Suprapubic skin (tissue), 4 donors: ENCODE measurements at regions not wholly inside any gene's neighbourhood (a gene's known extent, or its start where the extent isn't known, plus 50 kb on each side); places are given as distances from the start of the nearest gene placed in this dataset.

Experiments used
- CTCF ChIP-seq, 2 donors: fragments of 200-600 bp in 1 of 2; fragments of 450-650 bp in 1 of 2; sonication (generic) in 1 of 2; IDR thresholded peaks; one replicate each; pipeline ENCODE4 v1.5.1; 2016 to 2019; ENCODE audit warnings: antibody characterized with exemption in 2 of 2, mild to moderate bottlenecking in 1 of 2, moderate library complexity in 1 of 2
- EP300 ChIP-seq: sonication (generic); formaldehyde crosslinking; IDR thresholded peaks from one replicate; pipeline ENCODE4 v1.6.1; 2017; ENCODE audit warnings: antibody characterized with exemption
- POLR2A ChIP-seq, 2 donors: fragments of 450-650 bp; IDR thresholded peaks; one replicate each; pipeline ENCODE4 v1.6.1; 2017; ENCODE audit warnings: antibody characterized with exemption in 2 of 2, mild to moderate bottlenecking in 2 of 2, moderate library complexity in 2 of 2
- POLR2AphosphoS5 ChIP-seq, 3 donors: sonication (generic); formaldehyde crosslinking; IDR thresholded peaks; one replicate each; pipeline ENCODE4 v1.6.1; 2017; ENCODE audit warnings: antibody characterized with exemption in 3 of 3

DNA sequence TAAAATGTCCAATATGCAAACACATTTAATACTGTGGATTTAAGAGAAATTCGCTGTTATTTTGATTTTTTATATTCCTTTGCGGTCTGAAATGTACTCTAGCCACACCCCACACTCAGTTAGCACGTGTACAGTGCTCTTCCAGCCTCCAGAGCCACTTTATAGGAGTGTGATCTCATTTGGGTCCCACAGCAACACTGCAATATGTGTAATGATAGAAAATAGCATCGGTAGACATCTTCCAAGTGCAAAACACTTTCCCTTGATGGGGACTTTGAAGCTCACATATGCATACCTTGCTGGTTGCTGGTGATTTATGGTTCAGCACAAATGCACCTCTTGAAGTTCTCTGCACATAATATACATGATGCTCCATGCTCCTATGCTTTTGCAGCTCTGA lies 148.3 kb downstream of the GAS1 start:
- TF ChIP-seq EP300 = no peak
- no peak for TF ChIP-seq CTCF (IDR thresholded peaks at IDR 0.05)
- no peak for TF ChIP-seq POLR2AphosphoS5 (IDR thresholded peaks at IDR 0.05)
- TF ChIP-seq POLR2A (IDR thresholded peaks at IDR 0.05) = no peak
